Thoracic aorta (tissue), 2 donors: ENCODE measurements at regions not wholly inside any gene's neighbourhood (a gene's known extent, or its start where the extent isn't known, plus 50 kb on each side); places are given as distances from the start of the nearest gene placed in this dataset.

Experiments used
- ATAC-seq: fragments of 150-250 bp; one replicate; pipeline ENCODE4 v1.8.0; 2017; ENCODE audit warnings: low read depth; ENCODE audit not compliant: insufficient number of reproducible peaks, low FRiP score
- DNase-seq: peaks from one replicate; pipeline ENCODE4 v3.0.0-alpha.2; 2020; ENCODE audit warnings: low spot score
- H3K27ac ChIP-seq, 2 donors: fragments of 200-600 bp; sonication (generic); 1 replicate in 1 of 2; 2 replicates in 1 of 2; pipeline ENCODE4 v1.5.1; 2016; ENCODE audit warnings: mild to moderate bottlenecking in 2 of 2, moderate library complexity in 2 of 2
- H3K27me3 ChIP-seq: fragments of 200-600 bp; sonication (generic); replicated peaks from 2 replicates; pipeline ENCODE4 v1.6.0; 2016; ENCODE audit warnings: mild to moderate bottlenecking; ENCODE audit not compliant: insufficient read depth
- H3K36me3 ChIP-seq: fragments of 200-600 bp; sonication (generic); one replicate; pipeline ENCODE4 v1.5.1; 2016
- H3K4me1 ChIP-seq, 2 donors: fragments of 200-600 bp; sonication (generic); 1 replicate in 1 of 2; 2 replicates in 1 of 2; pipeline versions ENCODE4 v1.5.1 to v1.6.0; 2016; ENCODE audit warnings: low read depth in 2 of 2, mild to moderate bottlenecking in 1 of 2; ENCODE audit not compliant: control insufficient read depth in 1 of 2
- H3K4me3 ChIP-seq: fragments of 200-600 bp; sonication (generic); 2 replicates; pipeline ENCODE4 v1.5.1; 2016; ENCODE audit warnings: mild to moderate bottlenecking
- H3K9me3 ChIP-seq: fragments of 200-600 bp; sonication (generic); 2 replicates; pipeline ENCODE4 v1.5.1; 2016
- CTCF ChIP-seq: fragments of 200-600 bp; sonication (generic); IDR thresholded peaks from one replicate; pipeline ENCODE4 v1.5.1; 2019; ENCODE audit warnings: antibody characterized with exemption

GRCh38 chr4:104896660-104897645, 249.7 kb upstream of the TET2 start:
- Histone ChIP-seq H3K27ac (no peak overlapping the region), H3K36me3 (no peaks in the 10 kb centered on the region), H3K4me3 (no peak overlapping the region), H3K27me3 (no peaks in the 10 kb centered on the region), H3K4me1 (no peaks in the 10 kb centered on the region), H3K9me3 (no peaks in the 10 kb centered on the region)
- ATAC-seq (no peak), DNase-seq (no peak)
- no peak for TF ChIP-seq CTCF

- no peaks in the 10 kb centered on the region for H3K36me3 ChIP-seq
- H3K27me3 ChIP-seq, result no peaks in the 10 kb centered on the region
- DNase-seq (no peak), ATAC-seq (no peak)
- no peak overlapping the region for H3K27ac ChIP-seq
- no peaks in the 10 kb centered on the region for H3K4me1 ChIP-seq
- no peak overlapping the region for H3K4me3 ChIP-seq
- no peaks in the 10 kb centered on the region for H3K9me3 ChIP-seq
- TF ChIP-seq CTCF, result no peak
Observed at GRCh38 chr4:104899863-104900262, 246.8 kb upstream of the TET2 start.

- no peaks in the 10 kb centered on the region for H3K4me1 ChIP-seq
- no peaks in the 10 kb centered on the region for H3K27me3 ChIP-seq
- DNase-seq, result no peak
- H3K27ac ChIP-seq, result no peak overlapping the region
- H3K4me3 ChIP-seq, result no peak overlapping the region
- no peak for TF ChIP-seq CTCF
- ATAC-seq, result no peak
- H3K9me3 ChIP-seq, result no peaks in the 10 kb centered on the region
- no peaks in the 10 kb centered on the region for H3K36me3 ChIP-seq
Observed at GRCh38 chr4:104901438-104901837, 245.2 kb upstream of the TET2 start.

DNA sequence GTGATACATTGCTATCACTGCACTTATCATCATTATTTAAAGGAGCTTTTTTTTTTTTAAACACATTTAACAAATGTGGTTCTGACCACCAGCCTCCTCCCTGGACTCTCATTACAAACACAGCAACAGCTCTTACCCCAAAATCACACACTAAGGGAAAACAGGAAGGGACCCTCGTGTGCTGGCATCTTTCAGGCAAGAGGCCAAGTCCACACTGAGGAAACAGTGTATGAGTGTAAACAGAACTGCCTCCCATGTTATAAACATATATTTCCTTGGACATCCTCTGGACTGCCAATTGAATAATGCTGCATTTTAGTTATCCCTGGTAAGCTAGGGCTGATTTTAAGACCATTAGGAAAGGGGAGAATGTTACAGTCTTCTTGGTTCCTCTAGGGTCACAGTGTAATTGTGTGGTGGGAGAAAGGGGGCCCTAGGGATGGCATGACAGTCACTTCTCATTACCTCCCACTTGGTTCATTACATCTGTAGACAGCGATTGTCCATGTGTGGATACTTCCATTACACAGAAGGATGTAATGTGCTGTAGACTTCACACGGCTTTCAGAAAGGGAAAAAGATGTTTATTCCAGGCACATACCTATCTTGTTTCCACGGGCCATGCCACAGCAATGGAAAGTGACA, 244.6 kb upstream of the TET2 start:
- Histone ChIP-seq H3K36me3 (no peaks in the 10 kb centered on the region), H3K27ac (no peak overlapping the region), H3K9me3 (no peaks in the 10 kb centered on the region), H3K27me3 (no peaks in the 10 kb centered on the region), H3K4me3 (no peak overlapping the region), H3K4me1 (no peaks in the 10 kb centered on the region)
- DNase-seq (no peak), ATAC-seq (no peak)
- TF ChIP-seq CTCF, result no peak

- no peak overlapping the region for H3K4me3 ChIP-seq
- no peaks in the 10 kb centered on the region for H3K9me3 ChIP-seq
- H3K4me1 ChIP-seq, result no peaks in the 10 kb centered on the region
- ATAC-seq (no peak), DNase-seq (no peak)
- TF ChIP-seq CTCF, result no peak
- no peak overlapping the region for H3K27ac ChIP-seq
- H3K36me3 ChIP-seq, result no peaks in the 10 kb centered on the region
- no peaks in the 10 kb centered on the region for H3K27me3 ChIP-seq
Observed at GRCh38 chr4:104905065-104905464, 241.6 kb upstream of the TET2 start.
